ENCODE measurements at regions not wholly inside any gene's neighbourhood (a gene's known extent, or its start where the extent isn't known, plus 50 kb on each side); places are given as distances from the start of the nearest gene placed in this dataset.

DNA sequence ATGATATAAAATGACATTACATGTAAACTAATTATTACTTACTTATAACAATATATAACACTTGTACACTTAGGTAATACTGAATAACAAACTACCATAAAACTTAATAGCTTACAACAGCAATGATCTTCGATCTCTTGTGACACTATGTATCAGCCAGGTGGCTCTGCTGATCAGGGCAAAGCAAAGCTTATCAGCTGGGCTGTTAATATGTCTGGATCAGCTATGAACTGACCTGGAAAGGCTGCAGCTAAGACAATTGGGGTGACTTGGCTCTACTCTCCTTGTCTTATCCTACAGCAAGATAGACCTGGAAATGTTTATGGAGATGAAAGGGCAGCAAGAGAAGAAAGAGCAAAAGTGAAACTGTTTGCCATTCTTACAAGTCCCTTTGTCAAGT lies 511.3 kb downstream of the TLR4 start:
- TF ChIP-seq POLR2A (IDR thresholded peaks at IDR 0.05; ENCODE audit: low read depth, low read length) = no peak
- no peak for TF ChIP-seq TAF1 (IDR thresholded peaks at IDR 0.05; ENCODE audit: low read depth, low read length)

Data from GM12891 (cell line).